ENCODE measurements at regions not wholly inside any gene's neighbourhood (a gene's known extent, or its start where the extent isn't known, plus 50 kb on each side); places are given as distances from the start of the nearest gene placed in this dataset.

DNA sequence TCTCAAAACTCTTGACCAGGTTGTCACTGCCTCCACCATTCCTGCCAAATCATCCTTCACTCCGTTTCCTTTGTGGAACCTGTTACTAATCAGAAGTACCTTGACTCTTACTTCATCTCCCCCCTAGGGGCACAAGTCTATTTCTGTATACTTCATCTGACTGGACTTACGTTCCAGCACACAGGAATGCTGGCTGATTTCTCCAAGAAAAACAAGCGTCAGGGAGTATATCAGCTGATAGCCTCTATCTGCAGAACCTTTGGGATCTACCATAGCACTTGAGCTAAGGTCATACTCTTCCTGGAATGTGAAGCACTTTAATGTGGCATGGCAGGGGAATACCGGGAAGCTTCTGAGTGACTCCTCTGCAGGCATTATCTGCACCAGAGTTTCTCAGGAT, 178.1 kb upstream of the MOCS1 start:
- dilution Hi-C loops (cut with MboI; ENCODE audit: extremely low pct_ligation_motif_present, low sequenced_read_pairs) = no loop called here
- TF ChIP-seq EZH2 (IDR thresholded peaks at IDR 0.05; ENCODE audit: low read length) = no peak
- TF ChIP-seq, protein P1, sequence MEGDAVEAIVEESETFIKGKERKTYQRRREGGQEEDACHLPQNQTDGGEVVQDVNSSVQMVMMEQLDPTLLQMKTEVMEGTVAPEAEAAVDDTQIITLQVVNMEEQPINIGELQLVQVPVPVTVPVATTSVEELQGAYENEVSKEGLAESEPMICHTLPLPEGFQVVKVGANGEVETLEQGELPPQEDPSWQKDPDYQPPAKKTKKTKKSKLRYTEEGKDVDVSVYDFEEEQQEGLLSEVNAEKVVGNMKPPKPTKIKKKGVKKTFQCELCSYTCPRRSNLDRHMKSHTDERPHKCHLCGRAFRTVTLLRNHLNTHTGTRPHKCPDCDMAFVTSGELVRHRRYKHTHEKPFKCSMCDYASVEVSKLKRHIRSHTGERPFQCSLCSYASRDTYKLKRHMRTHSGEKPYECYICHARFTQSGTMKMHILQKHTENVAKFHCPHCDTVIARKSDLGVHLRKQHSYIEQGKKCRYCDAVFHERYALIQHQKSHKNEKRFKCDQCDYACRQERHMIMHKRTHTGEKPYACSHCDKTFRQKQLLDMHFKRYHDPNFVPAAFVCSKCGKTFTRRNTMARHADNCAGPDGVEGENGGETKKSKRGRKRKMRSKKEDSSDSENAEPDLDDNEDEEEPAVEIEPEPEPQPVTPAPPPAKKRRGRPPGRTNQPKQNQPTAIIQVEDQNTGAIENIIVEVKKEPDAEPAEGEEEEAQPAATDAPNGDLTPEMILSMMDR (optimal IDR thresholded peaks at IDR 0.05 in 1 of 3, IDR thresholded peaks at IDR 0.05 in 1 of 3, conservative IDR thresholded peaks at IDR 0.05 in 1 of 3; ENCODE audit: extremely low read depth in 1 of 3, insufficient read depth in 2 of 3, low read length in 3 of 3) = no peak
- no peak overlapping the region for H2AFZ ChIP-seq (ENCODE audit: control insufficient read depth, low read length)
- H3K9me1 ChIP-seq (ENCODE audit: control insufficient read depth, extremely low read depth, insufficient read depth, low read length) = no peaks in the 10 kb centered on the region
- no peaks in the 10 kb centered on the region for H3K79me2 ChIP-seq (ENCODE audit: control insufficient read depth, insufficient read depth, low read length)
- no peak overlapping the region for H3K4me3 ChIP-seq (ENCODE audit: control insufficient read depth in 2 of 3, extremely low read depth in 1 of 3, insufficient read depth in 2 of 3, low read depth in 1 of 3, low read length in 3 of 3)
- DNase-seq (ENCODE audit: low read depth, low spot score) = no peak
- H3K4me1 ChIP-seq (ENCODE audit: control insufficient read depth, extremely low read depth, insufficient read depth, low read length) = no peaks in the 10 kb centered on the region
- FAIRE-seq = no peak
- H4K20me1 ChIP-seq (ENCODE audit: control insufficient read depth, extremely low read depth, insufficient read depth, low read length) = no peaks in the 10 kb centered on the region
- H3K27ac ChIP-seq (ENCODE audit: control insufficient read depth, insufficient read depth, low read length) = no peak overlapping the region
- no peak overlapping the region for H3K4me2 ChIP-seq (ENCODE audit: control insufficient read depth, extremely low read depth, insufficient read depth, low read depth, low read length)
- H3K27me3 ChIP-seq (ENCODE audit: control insufficient read depth, extremely low read depth, insufficient read depth, low read length) = no peaks in the 10 kb centered on the region
- no peaks in the 10 kb centered on the region for H3K36me3 ChIP-seq (ENCODE audit: control insufficient read depth in 2 of 2, extremely low read depth in 1 of 2, insufficient read depth in 2 of 2, low read length in 2 of 2)
- no peaks in the 10 kb centered on the region for H3K9me3 ChIP-seq (ENCODE audit: control insufficient read depth, low read depth, low read length)
- no peak overlapping the region for H3K9ac ChIP-seq (ENCODE audit: control insufficient read depth, extremely low read depth, insufficient read depth, low read length)

DNA sequence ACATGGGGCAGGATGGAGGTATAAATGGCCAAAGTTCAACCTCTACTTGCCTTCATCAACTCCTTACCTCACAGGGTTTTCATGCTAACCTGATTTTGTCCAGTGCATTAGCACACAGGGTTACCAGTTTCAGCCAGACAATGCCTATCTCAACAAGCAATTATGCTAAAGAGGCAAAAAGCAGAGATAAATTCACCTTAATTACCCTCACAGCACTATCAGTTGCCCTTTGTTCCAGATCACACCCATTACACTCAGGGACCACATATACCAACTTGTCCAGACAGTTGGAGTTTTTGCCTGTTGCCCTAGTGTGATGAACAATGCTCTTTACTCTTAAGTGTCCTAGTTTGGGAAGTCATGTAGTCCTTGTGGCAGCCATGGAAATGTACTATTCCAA, 174.5 kb upstream of the MOCS1 start:
- H2AFZ ChIP-seq (ENCODE audit: control insufficient read depth, low read length) = no peak overlapping the region
- H3K79me2 ChIP-seq (ENCODE audit: control insufficient read depth, insufficient read depth, low read length) = no peaks in the 10 kb centered on the region
- H3K27me3 ChIP-seq (ENCODE audit: control insufficient read depth, extremely low read depth, insufficient read depth, low read length) = no peaks in the 10 kb centered on the region
- TF ChIP-seq EZH2 (IDR thresholded peaks at IDR 0.05; ENCODE audit: low read length) = no peak
- TF ChIP-seq, protein P1 (optimal IDR thresholded peaks at IDR 0.05 in 1 of 3, IDR thresholded peaks at IDR 0.05 in 1 of 3, conservative IDR thresholded peaks at IDR 0.05 in 1 of 3; ENCODE audit: extremely low read depth in 1 of 3, insufficient read depth in 2 of 3, low read length in 3 of 3) = no peak
- H3K4me1 ChIP-seq (ENCODE audit: control insufficient read depth, extremely low read depth, insufficient read depth, low read length) = no peaks in the 10 kb centered on the region
- dilution Hi-C loops (cut with MboI; ENCODE audit: extremely low pct_ligation_motif_present, low sequenced_read_pairs) = no loop called here
- H4K20me1 ChIP-seq (ENCODE audit: control insufficient read depth, extremely low read depth, insufficient read depth, low read length) = no peaks in the 10 kb centered on the region
- no peaks in the 10 kb centered on the region for H3K9me1 ChIP-seq (ENCODE audit: control insufficient read depth, extremely low read depth, insufficient read depth, low read length)
- no peak overlapping the region for H3K9ac ChIP-seq (ENCODE audit: control insufficient read depth, extremely low read depth, insufficient read depth, low read length)
- FAIRE-seq (no peak), DNase-seq (ENCODE audit: low read depth, low spot score) (no peak)
- no peak overlapping the region for H3K4me3 ChIP-seq (ENCODE audit: control insufficient read depth in 2 of 3, extremely low read depth in 1 of 3, insufficient read depth in 2 of 3, low read depth in 1 of 3, low read length in 3 of 3)
- no peak overlapping the region for H3K27ac ChIP-seq (ENCODE audit: control insufficient read depth, insufficient read depth, low read length)
- no peaks in the 10 kb centered on the region for H3K9me3 ChIP-seq (ENCODE audit: control insufficient read depth, low read depth, low read length)
- H3K4me2 ChIP-seq (ENCODE audit: control insufficient read depth, extremely low read depth, insufficient read depth, low read depth, low read length) = no peak overlapping the region
- H3K36me3 ChIP-seq (ENCODE audit: control insufficient read depth in 2 of 2, extremely low read depth in 1 of 2, insufficient read depth in 2 of 2, low read length in 2 of 2) = no peaks in the 10 kb centered on the region

Measured in keratinocyte (primary cell).